ENCODE measurements at regions not wholly inside any gene's neighbourhood (a gene's known extent, or its start where the extent isn't known, plus 50 kb on each side); places are given as distances from the start of the nearest gene placed in this dataset.

- ATAC-seq, result no peak
Measured at GRCh38 chr3:150140614-150141321, 170.1 kb upstream of the PFN2 start.

GRCh38 chr3:150138824-150139223 lies 168.1 kb upstream of the PFN2 start:
- DNase-seq (no peak), ATAC-seq (no peak)
- Histone ChIP-seq H3K4me1 (no peaks in the 10 kb centered on the region), H3K27me3 (no peaks in the 10 kb centered on the region), H3K9me3 (no peaks in the 10 kb centered on the region), H3K36me3 (no peaks in the 10 kb centered on the region), H3K27ac (no peak overlapping the region), H3K4me3 (no peak overlapping the region)
- TF ChIP-seq CTCF (IDR thresholded peaks at IDR 0.05), result no peak
- intact Hi-C loops (cut with DNase I), result no loop called here

More at GRCh38 chr3:150140614-150141321, 170.1 kb upstream of the PFN2 start:
- no peaks in the 10 kb centered on the region for H3K36me3 ChIP-seq
- intact Hi-C loops (cut with DNase I), result no loop called here
- no peaks in the 10 kb centered on the region for H3K27me3 ChIP-seq
- TF ChIP-seq CTCF (IDR thresholded peaks at IDR 0.05), result no peak
- DNase-seq, result no peak
- H3K27ac ChIP-seq, result no peak overlapping the region
- H3K4me3 ChIP-seq, result no peak overlapping the region
- H3K9me3 ChIP-seq, result no peaks in the 10 kb centered on the region
- no peaks in the 10 kb centered on the region for H3K4me1 ChIP-seq

- no peak for ATAC-seq
- intact Hi-C loops (cut with DNase I), result no loop called here
- H3K36me3 ChIP-seq, result no peaks in the 10 kb centered on the region
- no peaks in the 10 kb centered on the region for H3K4me1 ChIP-seq
- H3K27me3 ChIP-seq, result no peaks in the 10 kb centered on the region
- no peak for DNase-seq
- no peak overlapping the region for H3K27ac ChIP-seq
- H3K4me3 ChIP-seq, result no peak overlapping the region
- H3K9me3 ChIP-seq, result no peaks in the 10 kb centered on the region
- TF ChIP-seq CTCF (IDR thresholded peaks at IDR 0.05), result no peak
Measured at GRCh38 chr3:150136242-150136641, 165.5 kb upstream of the PFN2 start.

GRCh38 chr3:150135287-150135721 lies 164.6 kb upstream of the PFN2 start:
- intact Hi-C loops (cut with DNase I), result no loop called here
- H3K9me3 ChIP-seq, result no peaks in the 10 kb centered on the region
- H3K4me1 ChIP-seq, result no peaks in the 10 kb centered on the region
- no peaks in the 10 kb centered on the region for H3K36me3 ChIP-seq
- no peak overlapping the region for H3K4me3 ChIP-seq
- TF ChIP-seq CTCF (IDR thresholded peaks at IDR 0.05), result no peak
- no peak overlapping the region for H3K27ac ChIP-seq
- DNase-seq, result no peak
- no peaks in the 10 kb centered on the region for H3K27me3 ChIP-seq
- ATAC-seq, result no peak

GRCh38 chr3:150133293-150133692 lies 162.6 kb upstream of the PFN2 start:
- H3K27ac ChIP-seq, result no peak overlapping the region
- no peak for TF ChIP-seq CTCF (IDR thresholded peaks at IDR 0.05)
- no peaks in the 10 kb centered on the region for H3K36me3 ChIP-seq
- H3K4me3 ChIP-seq, result no peak overlapping the region
- intact Hi-C loops (cut with DNase I), result no loop called here
- H3K9me3 ChIP-seq, result no peaks in the 10 kb centered on the region
- H3K27me3 ChIP-seq, result no peaks in the 10 kb centered on the region
- DNase-seq (no peak), ATAC-seq (no peak)
- H3K4me1 ChIP-seq, result no peaks in the 10 kb centered on the region

All from upper lobe of right lung (tissue), 1 donor.